Left cardiac atrium (tissue), 4 donors: ENCODE measurements at regions not wholly inside any gene's neighbourhood (a gene's known extent, or its start where the extent isn't known, plus 50 kb on each side); places are given as distances from the start of the nearest gene placed in this dataset.

ENCODE experiments used
- ATAC-seq, 2 donors: fragments of 200-7000 bp; cut with Tn5 transposase; one replicate each; pipeline ENCODE4 v1.9.1; 2020; ENCODE audit warnings: mild to moderate bottlenecking in 2 of 2, moderate library complexity in 2 of 2
- DNase-seq: peaks from one replicate; pipeline ENCODE4 v3.0.0-alpha.2; 2020
- intact Hi-C, 2 donors: fragments of 100-400 bp; cut with DNase I; formaldehyde crosslinking; loops; one replicate each; pipeline versions ENCODE4 v1.14.1 to v1.15.1; 2022 to 2023
- donor health status: DM: no; HTN: yes; CAD: no.
- donor health status: DM: no; HTN: yes; CAD: no; lungs with severe emphysema.
- donor health status: DM: yes; HTN: yes; CAD: no.
- donor health status: Dilated cardiomyopathy.

DNA sequence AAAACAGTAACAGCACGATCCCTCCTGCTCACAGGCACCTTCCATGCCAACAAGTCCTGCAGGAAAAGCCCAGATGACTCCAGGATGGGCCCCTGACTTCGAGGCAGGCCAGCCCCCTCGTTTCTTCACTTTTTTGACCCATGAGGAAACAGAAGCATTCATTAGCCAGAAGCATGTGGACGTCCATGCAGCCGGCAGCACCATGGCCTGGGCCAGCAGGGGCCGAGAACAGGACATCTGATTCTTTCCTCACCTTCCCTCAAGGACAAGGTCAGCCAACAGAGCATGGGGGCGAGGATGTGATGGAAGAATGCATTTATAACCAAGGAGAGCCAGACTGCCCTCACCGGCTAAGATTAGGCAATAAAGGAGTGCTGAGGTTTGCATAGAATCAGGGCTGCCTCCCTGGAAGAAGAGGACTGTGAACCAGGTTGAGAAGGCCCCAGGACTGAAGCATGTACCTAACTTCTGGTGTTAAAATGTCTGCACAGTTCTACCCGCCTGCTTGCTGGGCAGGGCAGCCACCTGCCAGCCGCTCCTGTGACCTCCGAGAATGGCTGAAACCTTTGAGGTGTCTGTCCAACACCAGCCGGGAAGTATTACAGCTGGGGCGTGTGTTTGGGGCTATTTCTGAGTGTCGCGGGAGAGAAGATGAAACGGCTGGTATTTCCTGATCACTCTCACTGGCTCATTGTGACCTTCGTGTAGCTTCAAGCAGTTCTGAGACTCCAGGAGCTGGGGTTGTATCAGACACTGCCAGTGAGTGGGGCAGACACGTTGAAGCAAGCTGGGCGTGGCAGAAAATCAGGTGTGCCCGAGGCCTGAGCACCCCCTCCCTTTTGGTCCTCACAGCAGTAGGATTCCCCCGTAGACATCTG lies 94.0 kb upstream of the TNRC6C start:
- DNase-seq, result no peak
- intact Hi-C loops, result no loop called here
- peak; percentile 2 to 58 for ATAC-seq

DNA sequence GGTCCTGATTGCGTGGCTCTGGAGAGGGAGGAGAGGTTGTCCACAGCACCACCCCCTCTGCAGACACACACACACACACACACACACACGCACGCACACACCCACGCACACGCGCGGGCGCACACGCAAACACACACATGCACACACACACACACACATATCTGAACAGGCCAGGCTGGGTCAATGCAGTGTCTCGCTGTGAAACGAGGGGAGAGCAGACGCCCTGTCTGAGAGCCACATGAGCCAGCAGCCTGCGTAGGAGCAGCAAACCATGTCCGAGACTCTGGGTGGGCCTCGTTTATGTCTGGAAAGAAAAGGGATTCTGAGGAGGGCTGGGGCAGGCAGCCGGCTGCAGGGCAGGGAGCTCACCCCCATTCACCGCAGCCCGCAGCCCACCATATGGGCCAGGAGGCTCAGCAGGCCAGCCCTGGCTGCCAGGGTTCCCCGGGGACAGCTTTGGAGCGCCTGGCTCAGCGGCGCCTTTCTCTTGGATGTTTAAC lies 93.3 kb upstream of the TNRC6C start:
- intact Hi-C loops, result no loop called here
- ATAC-seq (peak; percentile 46 to 79), DNase-seq (peak; percentile 55)

GRCh38 chr17:77865716-77866115 lies 92.8 kb upstream of the TNRC6C start:
- peak in 1 of 2 donors; percentile 38 for ATAC-seq
- intact Hi-C loops, result no loop called here
- DNase-seq, result no peak

- intact Hi-C loops, result no loop called here
- ATAC-seq, result no peak
- DNase-seq, result no peak
Measured at GRCh38 chr17:77867308-77867781, 91.2 kb upstream of the TNRC6C start.

GRCh38 chr17:77867976-77868713 lies 90.4 kb upstream of the TNRC6C start:
- intact Hi-C loops, result no loop called here
- DNase-seq, result peak; percentile 9
- no peak for ATAC-seq

DNA sequence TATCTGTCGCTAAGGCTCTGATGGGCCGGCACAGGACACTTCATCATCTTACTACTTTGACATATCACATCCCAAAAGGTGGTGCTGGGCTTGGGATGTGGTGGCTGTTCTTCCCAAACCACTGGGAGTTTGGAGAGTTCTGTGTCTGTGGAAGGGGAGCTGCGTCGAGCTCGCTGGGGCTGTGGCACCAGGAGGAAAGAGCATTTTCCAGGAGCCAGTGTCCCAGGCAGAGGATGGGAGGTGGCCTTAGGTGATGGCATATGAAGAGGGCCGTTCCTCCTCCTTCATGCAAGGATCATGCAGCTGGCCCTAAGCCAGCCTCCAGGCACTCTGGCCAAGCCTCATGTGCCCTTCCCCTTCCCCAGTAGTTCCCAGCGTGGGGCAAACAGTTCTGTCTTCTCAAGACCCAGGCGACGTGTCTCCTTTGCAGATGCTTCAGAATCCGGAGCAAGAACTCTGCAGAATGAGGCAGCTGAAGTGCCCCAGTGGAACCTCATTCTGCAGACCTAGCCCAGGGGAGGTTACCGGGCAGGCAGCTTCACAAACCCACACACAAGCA lies 89.4 kb upstream of the TNRC6C start:
- intact Hi-C loops, result no loop called here
- ATAC-seq (no peak), DNase-seq (peak; percentile 7)

GRCh38 chr17:77869665-77870132 lies 88.8 kb upstream of the TNRC6C start:
- intact Hi-C loops, result no loop called here

DNA sequence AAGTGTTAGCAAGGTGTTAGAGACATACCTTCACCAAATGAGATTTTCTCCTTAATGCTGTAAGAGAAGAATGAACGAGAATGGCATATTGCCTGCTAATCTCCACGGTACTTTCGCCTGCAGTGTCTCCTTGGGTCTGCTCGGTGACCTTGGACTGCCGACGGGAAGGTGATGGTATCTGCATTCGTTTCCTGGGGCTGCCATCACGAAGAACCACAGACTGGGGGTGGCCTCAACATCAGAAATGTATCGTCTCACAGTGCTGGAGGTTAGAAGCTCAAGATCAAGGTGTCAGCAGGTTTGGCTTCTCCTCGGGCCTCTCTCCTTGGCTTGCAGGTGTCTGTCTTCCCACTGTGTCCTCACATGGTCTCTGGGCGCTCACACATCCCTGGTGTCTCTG lies 86.3 kb upstream of the TNRC6C start:
- intact Hi-C loops, result no loop called here
- ATAC-seq (no peak), DNase-seq (no peak)

More at GRCh38 chr17:77869665-77870132, 88.8 kb upstream of the TNRC6C start:
- ATAC-seq (no peak), DNase-seq (peak; percentile 21)

GRCh38 chr17:77872714-77873499 lies 85.6 kb upstream of the TNRC6C start:
- intact Hi-C loops, result no loop called here
- no peak for DNase-seq
- no peak for ATAC-seq

- ATAC-seq (no peak), DNase-seq (no peak)
- intact Hi-C loops, result no loop called here
Measured at GRCh38 chr17:77873500-77874302, 84.8 kb upstream of the TNRC6C start.

DNA sequence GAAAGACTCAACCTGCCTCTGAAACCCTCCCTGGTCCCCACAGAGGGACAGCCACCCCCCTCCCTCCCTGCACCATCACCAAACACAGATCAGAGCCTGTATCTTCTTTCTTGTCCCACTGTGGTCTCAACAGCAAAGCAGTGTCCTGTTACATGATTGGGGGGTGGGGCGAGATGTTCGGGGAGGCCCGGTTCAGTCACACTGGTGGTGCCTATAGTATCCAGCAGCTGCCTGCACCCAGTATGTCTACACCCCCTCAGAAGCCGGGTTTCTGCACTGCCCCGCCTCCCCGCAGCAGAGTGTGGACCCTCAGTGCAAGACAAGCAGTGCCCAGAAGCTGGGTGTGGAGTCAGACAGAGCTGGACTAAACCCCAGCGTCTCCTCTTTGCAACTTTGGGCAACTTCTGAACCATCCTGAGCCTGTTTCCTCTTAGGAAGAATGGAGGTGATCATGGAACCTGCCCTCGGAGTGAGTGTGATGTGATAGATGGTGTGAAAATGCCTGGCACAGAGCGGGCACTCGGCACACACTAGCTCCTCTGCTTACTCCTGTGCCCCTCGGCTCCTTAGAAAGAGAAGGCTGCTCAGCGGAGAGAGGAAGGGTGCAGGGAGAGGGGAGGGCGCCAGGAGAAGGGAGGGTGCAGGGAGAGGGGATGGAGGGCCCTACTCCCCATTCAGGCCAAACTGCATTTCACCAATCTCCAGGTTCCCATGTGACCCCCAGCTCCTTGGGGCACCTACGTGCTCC lies 84.0 kb upstream of the TNRC6C start:
- ATAC-seq, result no peak
- intact Hi-C loops, result no loop called here
- no peak for DNase-seq

- no peak for ATAC-seq
- intact Hi-C loops, result no loop called here
- DNase-seq, result no peak
Measured at GRCh38 chr17:77875051-77875780, 83.3 kb upstream of the TNRC6C start.

DNA sequence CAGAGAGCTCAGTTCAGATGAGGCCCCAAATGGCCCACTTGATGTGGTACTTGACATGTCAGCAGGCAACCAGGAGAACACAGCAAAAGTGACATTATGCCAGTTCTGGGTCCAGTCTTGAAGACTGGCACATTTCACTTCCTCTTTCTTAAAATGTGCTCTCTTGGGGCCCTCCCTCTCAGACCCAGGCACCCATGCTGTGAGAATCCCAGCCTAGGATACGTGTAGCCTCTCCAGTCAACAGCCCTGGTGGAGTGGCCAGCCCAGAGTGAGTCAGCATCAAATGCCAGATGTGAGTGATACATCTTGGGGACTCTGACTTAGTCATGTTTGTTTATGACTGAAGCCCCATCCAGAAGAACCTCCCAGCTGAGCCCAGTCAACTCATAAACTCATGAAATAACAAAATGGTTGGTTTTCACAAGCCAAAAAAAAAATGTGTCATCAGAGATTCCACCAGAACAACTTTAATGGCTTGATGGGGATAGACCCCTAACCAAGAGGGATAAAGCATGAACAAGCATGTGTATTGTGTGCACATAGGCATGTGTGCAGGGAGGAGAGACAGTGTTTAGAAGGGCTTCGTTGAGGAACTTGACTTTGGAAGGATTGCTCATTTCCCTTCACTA lies 82.5 kb upstream of the TNRC6C start:
- intact Hi-C loops, result no loop called here
- ATAC-seq (no peak), DNase-seq (no peak)

- intact Hi-C loops, result no loop called here
- no peak for ATAC-seq
- no peak for DNase-seq
Measured at GRCh38 chr17:77877036-77877435, 81.5 kb upstream of the TNRC6C start.

DNA sequence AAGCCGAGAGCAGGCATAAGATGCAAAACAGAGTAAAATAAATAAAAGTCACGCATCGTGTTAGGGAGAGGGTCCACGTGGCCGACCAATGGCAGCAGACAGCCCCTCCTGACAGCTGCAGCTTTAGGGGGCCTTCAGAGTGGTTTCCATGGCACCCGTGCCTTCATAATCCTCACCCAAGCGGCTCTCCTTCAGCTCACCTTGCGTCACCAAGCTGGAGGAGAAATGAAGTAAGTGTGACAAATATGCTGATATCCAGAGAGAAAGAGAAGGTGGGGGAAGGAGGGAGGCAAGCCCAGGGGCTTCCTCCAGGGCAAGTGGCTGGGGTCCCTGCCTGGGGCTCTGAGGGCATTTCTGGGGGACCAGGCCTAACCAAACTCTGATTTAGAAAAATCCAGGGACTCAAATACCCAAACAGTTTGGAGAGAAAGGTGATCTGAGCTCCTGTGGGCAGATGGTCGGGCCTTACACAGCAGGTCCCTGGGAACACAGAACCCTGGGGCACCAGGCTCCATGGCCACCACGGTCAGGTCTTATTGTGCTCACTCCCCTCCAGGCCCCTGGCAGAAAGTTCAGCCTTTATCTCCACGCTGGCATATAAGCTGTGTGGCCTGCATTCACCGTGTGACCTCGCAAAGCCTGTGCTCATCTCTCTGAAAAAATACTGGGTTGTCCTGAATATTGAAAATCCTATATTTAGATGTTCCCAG lies 80.7 kb upstream of the TNRC6C start:
- intact Hi-C loops, result no loop called here
- ATAC-seq, result no peak
- DNase-seq, result no peak
